GM12892 (cell line): ENCODE measurements at regions not wholly inside any gene's neighbourhood (a gene's known extent, or its start where the extent isn't known, plus 50 kb on each side); places are given as distances from the start of the nearest gene placed in this dataset.

Experiments
- POLR2AphosphoS5 ChIP-seq: IDR thresholded peaks from 2 replicates; pipeline ENCODE4 v1.6.1; 2011; ENCODE audit warnings: low read depth, low read length, control low read depth
- TAF1 ChIP-seq: IDR thresholded peaks from 2 replicates; pipeline ENCODE4 v1.6.1; 2011; ENCODE audit warnings: low read depth, mild to moderate bottlenecking, control low read depth, low read length, borderline replicate concordance

DNA sequence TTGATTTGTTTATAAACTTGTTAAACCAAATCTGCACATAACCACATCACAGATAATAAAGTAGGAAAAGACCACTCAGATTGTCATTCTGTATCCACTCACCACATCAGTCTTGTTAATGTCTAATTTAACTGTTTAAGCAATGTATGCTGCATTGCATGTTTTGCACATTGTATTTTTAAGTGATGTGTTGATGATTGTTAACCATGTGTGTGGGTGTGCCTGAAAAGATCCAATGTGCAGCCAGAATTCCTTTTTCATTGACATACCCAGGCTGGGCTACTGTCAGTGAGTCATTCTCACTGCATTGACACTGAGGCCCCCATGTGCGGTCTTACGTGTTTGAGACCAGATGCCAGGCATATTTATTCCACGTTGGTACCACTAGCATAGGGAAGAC is 167.3 kb downstream of the TRMT11 start:
- TF ChIP-seq POLR2AphosphoS5, result no peak
- TF ChIP-seq TAF1, result no peak
